HG02610 (cell line): ENCODE measurements at regions not wholly inside any gene's neighbourhood (a gene's known extent, or its start where the extent isn't known, plus 50 kb on each side); places are given as distances from the start of the nearest gene placed in this dataset.

Experiments used
- ATAC-seq: cut with Tn5 transposase; IDR thresholded peaks from one replicate; pipeline ENCODE4 v1.9.1; 2021; ENCODE audit warnings: mild to moderate bottlenecking, moderate library complexity; ENCODE audit not compliant: unreplicated experiment

DNA sequence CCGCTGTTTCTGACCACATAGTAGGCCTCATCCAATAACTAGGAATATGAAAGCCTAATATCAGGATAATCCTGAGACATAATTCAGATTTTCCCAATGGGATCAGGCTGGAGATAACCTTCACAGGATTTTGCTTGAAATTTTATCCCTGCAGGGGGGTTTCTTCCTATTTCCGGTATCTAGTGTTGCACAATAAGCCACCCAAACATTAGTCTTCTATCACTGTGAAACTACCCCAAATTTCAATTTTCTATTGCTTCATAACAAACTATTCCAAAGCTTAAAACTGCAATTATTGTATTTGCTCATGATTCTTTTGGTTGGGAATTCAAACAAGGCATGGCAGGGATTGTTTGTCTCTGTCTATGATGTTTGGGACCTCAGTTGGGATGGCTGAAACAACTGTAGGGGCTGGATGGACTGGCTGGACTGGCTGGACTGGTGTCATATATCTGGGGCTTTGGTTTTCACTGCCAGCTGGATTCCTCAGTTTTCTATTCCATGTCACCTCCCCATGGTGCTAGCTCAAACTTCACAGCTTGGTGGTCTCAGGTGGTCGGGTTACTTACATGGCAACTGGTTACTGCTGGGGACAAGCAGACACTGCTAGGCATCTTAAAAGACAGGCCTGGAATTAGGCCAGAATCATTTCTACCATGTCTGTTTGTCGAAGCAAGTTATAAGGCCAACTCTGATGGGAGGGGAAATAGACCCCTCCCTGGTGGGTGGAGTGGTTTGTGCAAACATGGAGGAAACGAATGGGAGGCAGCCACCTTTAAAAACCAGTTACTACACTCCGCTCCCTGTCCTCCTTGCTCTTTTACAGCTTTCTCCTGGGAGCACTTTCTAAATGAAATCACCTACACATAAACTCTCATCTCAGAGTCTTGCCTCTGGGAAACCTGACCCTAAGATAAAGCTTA, 88.2 kb upstream of the STT3B start:
- no peak for ATAC-seq

GRCh38 chr3:31445701-31446100, 87.0 kb upstream of the STT3B start:
- ATAC-seq: no peak

DNA sequence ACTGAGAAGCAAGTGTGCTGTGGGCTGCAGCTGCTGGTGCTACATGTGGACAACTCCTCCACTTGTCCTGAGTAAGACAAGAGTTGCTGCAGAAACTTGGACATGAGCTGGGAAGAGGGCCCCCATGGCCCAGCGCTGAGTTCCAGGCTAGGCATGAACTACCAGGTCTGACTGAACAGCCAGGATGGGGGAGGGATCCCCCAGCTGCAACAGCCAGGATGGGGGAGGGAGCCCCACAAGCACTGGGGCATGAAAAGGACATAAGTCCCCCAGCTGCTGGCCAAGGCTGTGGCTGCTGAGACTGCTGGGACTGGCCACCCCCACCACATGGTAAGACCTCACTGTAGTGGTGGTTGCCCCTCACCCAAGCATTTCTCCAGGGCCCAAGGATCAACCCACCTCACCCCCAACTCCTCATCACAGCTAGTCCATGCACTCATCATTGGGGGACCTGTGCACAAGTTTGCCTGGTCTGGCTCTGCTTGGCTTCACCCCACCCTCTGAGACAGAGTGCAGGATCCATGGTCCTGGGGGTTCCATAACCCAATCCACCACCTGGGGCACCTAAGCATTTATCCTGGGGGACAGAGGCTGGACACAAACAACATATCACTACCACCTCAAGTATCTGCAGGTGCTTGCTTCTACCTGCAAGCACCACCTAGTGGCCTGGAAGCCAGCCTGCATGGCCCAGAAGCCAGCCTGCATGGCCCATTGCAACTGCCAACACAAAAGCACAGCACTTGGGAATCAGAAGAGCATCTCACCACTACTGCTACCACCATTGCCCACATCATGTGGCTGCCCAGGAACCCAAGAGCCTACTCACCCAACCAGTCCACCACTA, 84.5 kb upstream of the STT3B start:
- peak; percentile 76 for ATAC-seq

DNA sequence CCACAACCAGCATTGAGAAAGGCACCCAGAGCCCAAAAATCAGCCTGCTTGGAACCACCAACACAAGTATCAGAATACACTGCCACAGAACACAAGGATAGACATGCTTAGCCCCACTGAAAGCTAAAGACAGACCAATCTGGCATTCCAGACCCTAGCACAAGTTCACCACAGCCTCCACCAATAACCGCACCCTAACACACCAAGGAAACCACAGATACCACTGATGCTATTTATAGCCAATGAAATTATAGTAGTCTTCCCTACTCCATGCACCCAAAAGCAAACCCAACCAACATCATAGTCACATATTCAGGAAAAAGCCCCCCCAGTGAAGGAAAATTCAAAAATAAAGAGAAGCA, 83.9 kb upstream of the STT3B start:
- ATAC-seq: peak; percentile 20

- no peak for ATAC-seq
These were observed 83.4 kb upstream of the STT3B start for GRCh38 chr3:31449318-31449717.

DNA sequence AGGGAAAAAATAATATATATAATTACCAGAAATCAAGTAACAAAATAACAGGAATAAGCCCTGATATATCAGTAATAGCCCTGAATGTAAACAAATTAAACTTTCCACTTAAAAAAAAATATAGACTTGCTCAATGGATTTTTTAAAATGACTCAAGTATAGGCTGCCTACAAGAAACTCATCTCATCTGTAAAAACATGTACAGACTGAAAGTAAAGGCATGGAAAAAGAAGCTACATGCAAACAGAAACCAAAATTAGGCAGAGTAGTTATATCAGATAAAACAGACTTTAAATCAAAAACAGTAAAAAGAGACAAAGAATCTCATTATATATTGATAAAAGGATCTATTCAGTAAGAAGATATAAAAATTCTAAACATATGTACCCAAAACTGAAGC, 82.4 kb upstream of the STT3B start:
- no peak for ATAC-seq

- no peak for ATAC-seq
These were observed 80.1 kb upstream of the STT3B start for GRCh38 chr3:31452495-31453106.

- no peak for ATAC-seq
These were observed 79.3 kb upstream of the STT3B start for GRCh38 chr3:31453430-31453829.

DNA sequence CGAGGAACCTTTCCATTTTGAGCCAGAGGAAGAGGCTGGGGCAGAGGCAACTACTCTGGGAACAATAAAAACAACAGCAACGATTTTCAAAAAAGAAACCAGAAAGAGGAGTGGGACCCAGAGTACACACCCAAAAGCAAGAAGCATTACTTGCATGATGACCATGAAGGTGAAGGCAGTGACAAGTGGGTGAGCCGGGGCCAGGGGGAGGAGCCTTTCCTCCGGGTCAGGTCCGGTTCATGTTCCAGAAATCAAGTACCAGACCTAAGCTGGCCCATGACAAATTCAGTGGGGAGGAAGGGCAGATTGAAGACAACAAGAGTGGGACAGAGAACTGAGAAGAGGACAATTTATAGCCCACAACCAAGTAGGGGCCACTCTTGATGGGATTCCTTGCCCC, 77.2 kb upstream of the STT3B start:
- no peak for ATAC-seq

DNA sequence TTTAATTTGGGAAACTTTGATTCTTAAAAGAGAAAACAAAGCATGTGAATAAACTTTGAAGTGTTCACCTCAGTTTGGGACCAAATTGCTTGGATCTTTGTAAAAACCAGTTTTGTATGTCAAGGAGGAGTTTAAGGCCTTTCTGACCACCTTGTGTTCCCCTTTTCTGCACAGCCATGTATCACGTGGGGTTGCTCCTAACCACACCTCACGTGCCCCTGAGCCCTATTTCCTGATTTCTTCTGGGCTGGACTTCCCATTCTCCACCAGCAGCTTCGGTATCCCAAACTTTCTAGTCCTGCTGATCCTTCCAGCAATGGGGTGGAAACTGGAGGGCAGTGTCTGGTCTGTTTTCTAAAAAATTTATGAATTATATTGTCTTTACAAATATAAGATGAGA, 76.4 kb upstream of the STT3B start:
- no peak for ATAC-seq

- no peak for ATAC-seq
These were observed 71.3 kb upstream of the STT3B start for GRCh38 chr3:31461426-31461825.

DNA sequence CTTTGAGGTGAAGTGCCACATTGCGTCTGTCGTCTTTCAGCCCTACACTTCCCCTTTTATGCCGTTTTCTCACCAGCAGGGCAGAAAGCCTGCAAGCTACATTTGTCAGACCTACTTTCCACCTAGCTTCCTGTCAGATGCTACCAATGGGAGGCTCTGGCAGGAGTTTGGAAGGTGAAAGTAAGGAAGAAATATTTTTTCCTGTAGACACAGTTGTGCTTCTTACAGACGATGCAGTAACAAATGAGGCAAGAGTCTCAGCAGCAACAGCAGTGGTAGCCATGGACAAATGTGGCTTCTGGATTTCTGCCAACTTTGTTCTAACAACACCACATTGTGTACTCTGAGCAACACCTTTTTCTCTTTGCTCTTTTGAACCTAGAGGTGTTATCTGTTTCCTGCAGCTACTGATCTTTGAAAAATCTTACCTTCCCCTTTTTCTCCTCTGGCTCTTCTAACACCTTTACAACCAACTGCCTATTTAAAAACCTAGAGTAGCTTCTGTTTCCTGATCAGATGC, 70.6 kb upstream of the STT3B start:
- ATAC-seq: peak; percentile 87

GRCh38 chr3:31465999-31466398, 66.7 kb upstream of the STT3B start:
- ATAC-seq: no peak

GRCh38 chr3:31466866-31467265, 65.9 kb upstream of the STT3B start:
- ATAC-seq: no peak

- ATAC-seq: no peak
These were observed 64.3 kb upstream of the STT3B start for GRCh38 chr3:31468433-31468832.

DNA sequence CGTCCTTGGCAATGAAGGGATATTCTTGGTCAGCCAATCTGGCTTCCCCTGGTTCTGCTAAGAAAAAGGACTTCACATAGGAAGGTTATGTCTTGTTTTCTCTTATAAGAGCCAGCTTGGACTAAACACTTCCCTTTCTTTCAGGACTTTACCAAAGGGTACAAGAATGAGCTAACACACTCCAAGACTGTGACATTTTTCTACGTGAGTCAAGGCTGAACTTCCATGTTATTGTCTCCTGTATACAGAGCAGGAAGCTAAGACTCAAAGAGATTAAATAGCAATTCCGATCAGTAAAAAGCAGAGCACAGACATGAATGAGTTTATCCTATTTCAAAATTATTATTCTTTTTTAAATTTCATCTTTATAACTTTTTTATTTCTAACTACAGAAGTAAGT, 63.3 kb upstream of the STT3B start:
- ATAC-seq: no peak

DNA sequence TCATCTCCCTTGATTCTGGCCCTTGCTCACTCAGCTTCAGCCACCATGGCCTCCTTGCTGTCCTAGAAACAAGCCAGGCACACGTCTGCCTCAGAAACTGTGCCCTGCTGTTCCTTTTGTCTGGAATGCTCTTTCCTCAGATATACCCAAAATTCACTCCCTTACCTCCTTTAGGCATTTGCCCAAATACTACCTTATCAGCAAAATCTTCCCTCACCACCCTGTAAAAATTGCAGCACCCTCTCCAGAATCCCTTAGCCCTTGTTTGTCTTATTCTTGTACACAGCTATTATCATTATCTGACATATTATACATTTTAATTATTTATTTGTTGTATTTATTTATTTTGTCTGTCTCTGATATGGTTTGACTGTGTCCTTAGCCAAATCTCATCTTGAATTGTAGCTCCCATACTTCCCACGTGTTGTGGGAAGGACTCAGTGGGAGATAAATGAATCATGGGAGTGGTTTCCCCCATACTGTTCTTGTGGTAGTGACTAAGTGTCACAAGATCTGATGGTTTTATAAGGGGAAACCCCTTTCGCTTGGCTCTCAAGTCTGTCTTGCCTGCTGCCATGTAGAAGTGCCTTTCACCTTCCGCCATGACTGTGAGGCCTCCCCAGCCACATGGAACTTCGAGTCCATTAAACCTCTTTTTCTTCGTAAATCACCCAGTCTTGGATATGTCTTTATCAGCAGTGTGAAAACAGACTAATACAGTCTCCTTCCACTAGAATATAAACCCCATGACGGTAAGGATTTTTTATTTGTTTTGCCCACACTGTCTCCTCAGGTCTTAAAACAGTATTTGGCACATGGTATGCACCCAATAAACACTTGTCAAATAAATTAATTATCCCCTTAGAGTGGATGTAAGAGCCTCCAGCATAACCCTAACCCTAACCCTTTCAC, 60.0 kb upstream of the STT3B start:
- ATAC-seq: no peak

DNA sequence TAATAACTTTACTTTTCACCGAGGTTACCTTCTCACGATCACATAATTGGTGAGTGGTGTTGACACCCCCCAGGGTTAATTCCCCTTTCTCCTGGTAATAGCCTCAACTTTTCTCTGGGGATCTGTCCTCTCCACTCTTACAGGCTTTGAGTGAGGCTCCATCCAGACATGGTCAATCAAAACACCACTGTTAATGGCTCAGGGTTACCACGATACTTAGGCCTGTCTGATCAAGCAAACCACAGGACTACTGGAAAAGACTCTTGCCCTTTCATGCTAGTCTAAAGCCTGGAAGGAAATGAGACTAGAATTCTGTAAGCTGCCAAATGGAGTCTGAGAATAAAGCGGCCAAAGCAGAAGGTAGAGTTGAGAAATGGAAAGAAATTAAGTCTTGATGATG, 56.5 kb upstream of the STT3B start:
- no peak for ATAC-seq

- no peak for ATAC-seq
These were observed 53.3 kb upstream of the STT3B start for GRCh38 chr3:31479431-31479830.

- no peak for ATAC-seq
These were observed 51.0 kb upstream of the STT3B start for GRCh38 chr3:31481697-31482096.
